ENCODE measurements at regions not wholly inside any gene's neighbourhood (a gene's known extent, or its start where the extent isn't known, plus 50 kb on each side); places are given as distances from the start of the nearest gene placed in this dataset.
A peak's percentile ranks its signal among the peaks of the same experiment; 100 is the strongest.

DNA sequence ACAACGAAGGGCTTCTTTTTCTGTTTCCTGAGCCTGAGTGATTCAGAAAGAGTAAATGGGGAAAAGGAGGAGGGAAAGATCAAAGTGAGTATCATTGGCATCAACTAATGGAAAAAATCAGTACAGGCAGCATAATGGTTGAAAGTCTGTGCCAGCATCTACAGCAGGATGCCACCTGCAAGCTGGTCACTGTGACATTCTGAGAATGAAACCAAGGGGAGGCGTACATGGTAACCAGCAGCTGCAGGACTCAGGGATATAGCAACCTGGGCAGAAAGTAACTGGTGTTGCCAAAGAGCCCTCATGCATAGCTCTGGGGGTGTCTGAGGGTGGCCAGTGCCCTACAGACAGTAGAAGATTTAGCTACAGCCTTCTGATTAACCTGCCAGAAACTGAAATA is 305.9 kb downstream of the BRINP2 start:
- TF ChIP-seq, protein P1, sequence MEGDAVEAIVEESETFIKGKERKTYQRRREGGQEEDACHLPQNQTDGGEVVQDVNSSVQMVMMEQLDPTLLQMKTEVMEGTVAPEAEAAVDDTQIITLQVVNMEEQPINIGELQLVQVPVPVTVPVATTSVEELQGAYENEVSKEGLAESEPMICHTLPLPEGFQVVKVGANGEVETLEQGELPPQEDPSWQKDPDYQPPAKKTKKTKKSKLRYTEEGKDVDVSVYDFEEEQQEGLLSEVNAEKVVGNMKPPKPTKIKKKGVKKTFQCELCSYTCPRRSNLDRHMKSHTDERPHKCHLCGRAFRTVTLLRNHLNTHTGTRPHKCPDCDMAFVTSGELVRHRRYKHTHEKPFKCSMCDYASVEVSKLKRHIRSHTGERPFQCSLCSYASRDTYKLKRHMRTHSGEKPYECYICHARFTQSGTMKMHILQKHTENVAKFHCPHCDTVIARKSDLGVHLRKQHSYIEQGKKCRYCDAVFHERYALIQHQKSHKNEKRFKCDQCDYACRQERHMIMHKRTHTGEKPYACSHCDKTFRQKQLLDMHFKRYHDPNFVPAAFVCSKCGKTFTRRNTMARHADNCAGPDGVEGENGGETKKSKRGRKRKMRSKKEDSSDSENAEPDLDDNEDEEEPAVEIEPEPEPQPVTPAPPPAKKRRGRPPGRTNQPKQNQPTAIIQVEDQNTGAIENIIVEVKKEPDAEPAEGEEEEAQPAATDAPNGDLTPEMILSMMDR (IDR thresholded peaks at IDR 0.05; ENCODE audit: low read depth, low read length) = no peak
- DNase-seq (ENCODE audit: low read depth in 2 of 2) = no peak
- no peak overlapping the region for H3K4me3 ChIP-seq (replicated peaks in 1 of 2; ENCODE audit: low read depth in 2 of 2, low read length in 2 of 2)

DNA sequence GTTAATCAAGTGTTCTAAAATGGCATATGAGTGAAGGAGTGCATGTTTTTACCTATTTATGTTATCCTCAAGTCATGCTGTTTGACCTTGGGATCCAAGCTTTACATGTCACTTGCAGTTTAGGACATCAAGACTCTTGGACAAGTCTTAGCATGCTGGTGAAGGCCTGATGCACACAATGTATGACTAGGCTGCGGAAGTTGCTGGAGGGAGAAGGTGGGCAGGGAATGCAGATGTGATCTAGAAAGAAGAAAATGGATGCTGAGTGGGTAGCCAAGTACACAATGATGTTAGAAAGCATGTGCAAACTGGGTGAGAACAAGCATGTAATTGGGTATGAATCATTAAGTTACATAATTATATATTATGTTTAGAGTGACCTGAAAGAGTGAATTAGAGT is 301.8 kb downstream of the BRINP2 start:
- no peak overlapping the region for H3K4me3 ChIP-seq (replicated peaks in 1 of 2; ENCODE audit: low read depth in 2 of 2, low read length in 2 of 2)
- TF ChIP-seq, protein P1 (IDR thresholded peaks at IDR 0.05; ENCODE audit: low read depth, low read length) = no peak
- no peak for DNase-seq (ENCODE audit: low read depth in 2 of 2)

DNA sequence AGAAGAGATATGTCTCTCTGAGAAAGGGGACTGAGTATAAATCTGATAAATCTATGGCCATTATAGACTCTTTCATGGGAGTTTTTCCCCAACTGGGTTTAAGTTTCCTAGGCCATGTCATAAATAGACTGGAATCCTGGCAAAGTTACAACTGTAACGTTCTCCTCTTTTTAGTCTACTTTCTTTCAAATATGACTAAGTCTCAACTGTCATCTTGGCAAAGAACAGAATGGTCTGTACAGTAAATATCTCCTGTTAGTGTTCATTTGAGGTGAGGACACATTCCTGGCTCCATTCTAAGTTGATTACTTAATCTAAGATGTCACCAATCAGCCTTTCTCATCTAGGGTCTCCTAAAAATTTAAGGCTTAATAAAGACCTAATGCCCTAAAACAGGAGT is 300.5 kb downstream of the BRINP2 start:
- DNase-seq (ENCODE audit: low read depth in 2 of 2) = peak; percentile 39 to 65
- TF ChIP-seq, protein P1 (IDR thresholded peaks at IDR 0.05; ENCODE audit: low read depth, low read length) = no peak

DNA sequence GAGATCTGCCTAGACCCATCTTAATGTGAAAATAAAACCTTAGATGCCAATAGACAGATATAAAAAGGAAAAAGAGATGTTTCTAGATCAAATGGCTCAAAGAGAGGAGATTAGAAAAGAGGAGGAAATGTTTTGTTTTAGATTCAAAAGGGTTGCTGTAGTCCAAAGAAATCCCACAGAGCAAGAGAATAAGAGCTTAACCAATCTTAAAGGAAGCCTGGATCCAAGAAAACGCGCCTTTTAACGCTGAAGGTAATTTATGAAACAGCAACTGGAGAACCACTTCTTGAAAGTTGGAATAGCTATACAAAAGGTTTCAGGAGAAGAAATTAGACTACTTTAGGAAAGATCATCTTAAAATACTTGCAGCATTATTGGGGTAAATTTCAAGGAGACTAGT is 298.8 kb downstream of the BRINP2 start:
- DNase-seq (ENCODE audit: low read depth in 2 of 2) = no peak
- no peak overlapping the region for H3K4me3 ChIP-seq (replicated peaks in 1 of 2; ENCODE audit: low read depth in 2 of 2, low read length in 2 of 2)
- TF ChIP-seq, protein P1 (IDR thresholded peaks at IDR 0.05; ENCODE audit: low read depth, low read length) = no peak

More for the DNA sequence above, 300.5 kb downstream of the BRINP2 start:
- no peak overlapping the region for H3K4me3 ChIP-seq (replicated peaks in 1 of 2; ENCODE audit: low read depth in 2 of 2, low read length in 2 of 2)

DNA sequence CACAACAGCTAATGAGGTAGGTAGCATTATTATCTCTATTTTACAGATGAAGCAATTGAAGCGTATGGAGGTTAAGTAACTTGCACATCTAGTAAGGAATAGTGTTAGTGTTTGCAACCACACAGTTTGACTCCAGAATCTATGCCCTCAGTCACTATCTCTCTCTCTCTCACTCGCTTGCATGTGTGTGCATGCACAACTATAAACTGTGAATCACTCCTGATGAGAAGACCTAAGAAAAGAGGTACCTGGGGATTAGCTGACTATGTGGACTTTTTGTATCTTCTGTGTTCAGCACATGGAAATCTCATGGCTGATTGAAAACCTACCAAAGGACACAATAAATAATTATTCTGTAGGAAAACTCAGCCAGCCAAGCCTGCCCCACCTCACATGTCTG is 295.5 kb downstream of the BRINP2 start:
- DNase-seq (ENCODE audit: low read depth in 2 of 2) = no peak
- no peak overlapping the region for H3K4me3 ChIP-seq (replicated peaks in 1 of 2; ENCODE audit: low read depth in 2 of 2, low read length in 2 of 2)
- TF ChIP-seq, protein P1 (IDR thresholded peaks at IDR 0.05; ENCODE audit: low read depth, low read length) = no peak

DNA sequence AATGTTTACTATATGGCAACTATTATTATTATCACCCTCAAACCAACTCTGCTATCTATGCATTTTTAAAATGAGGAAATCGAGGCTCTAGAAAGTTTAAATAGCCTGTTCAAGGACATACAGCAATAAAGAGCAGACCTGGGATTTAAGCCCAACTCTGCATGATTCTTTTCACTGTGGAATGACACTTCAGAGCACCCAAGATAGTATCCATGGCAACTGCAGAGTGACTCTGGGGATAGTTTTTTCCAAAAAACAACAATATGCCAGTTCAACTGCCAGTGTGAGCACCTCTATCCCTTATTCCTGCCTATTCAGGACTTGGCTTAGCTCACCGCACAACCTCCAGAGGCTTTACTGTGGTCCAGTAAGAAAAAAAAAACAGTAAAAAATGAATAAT is 293.9 kb downstream of the BRINP2 start:
- H3K4me3 ChIP-seq (replicated peaks in 1 of 2; ENCODE audit: low read depth in 2 of 2, low read length in 2 of 2) = no peak overlapping the region
- TF ChIP-seq, protein P1 (IDR thresholded peaks at IDR 0.05; ENCODE audit: low read depth, low read length) = no peak
- peak in 1 of 2 donors; percentile 14 for DNase-seq (ENCODE audit: low read depth in 2 of 2)

DNA sequence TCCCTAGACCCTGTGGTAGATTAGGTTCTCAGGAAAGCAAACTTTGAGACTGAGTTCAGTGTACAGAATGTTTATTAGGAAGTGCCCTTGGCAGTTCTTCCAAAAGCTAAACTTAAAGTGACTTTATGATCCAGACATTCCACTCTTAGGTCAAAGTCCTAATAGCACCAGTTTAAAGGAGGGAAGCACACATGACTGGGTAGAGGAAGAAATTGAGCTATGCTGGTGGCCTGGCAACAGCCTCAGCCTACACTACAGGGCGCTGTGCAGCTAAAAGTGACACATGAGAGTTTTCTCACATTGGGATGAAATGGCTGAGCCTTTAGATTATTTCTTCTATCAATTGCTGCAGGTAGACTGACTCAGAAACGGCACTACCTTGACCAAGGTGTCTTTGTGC is 280.4 kb downstream of the BRINP2 start:
- no peak overlapping the region for H3K4me3 ChIP-seq (replicated peaks in 1 of 2; ENCODE audit: low read depth in 2 of 2, low read length in 2 of 2)
- TF ChIP-seq, protein P1 (IDR thresholded peaks at IDR 0.05; ENCODE audit: low read depth, low read length) = no peak
- no peak for DNase-seq (ENCODE audit: low read depth in 2 of 2)
